CD4-positive, alpha-beta T cell treated with Interleukin-2 at 100 ng/mL for 4 hours (primary cell): ENCODE measurements at regions not wholly inside any gene's neighbourhood (a gene's known extent, or its start where the extent isn't known, plus 50 kb on each side); places are given as distances from the start of the nearest gene placed in this dataset.
"Not testable (repeated sequence)": the region's sequence is repeated elsewhere in the genome, so short reads cannot be mapped to it uniquely, and the experiment has no call there.

Experiments used
- DNase-seq: peaks from one replicate; pipeline ENCODE4 v3.0.0-alpha.2; 2020; ENCODE audit warnings: low spot score

- DNase-seq = no peak
Observed at GRCh38 chr9:94188246-94188645, 70.9 kb upstream of the ZNF169 start.

- not testable (repeated sequence) for DNase-seq
Observed at GRCh38 chr9:94191706-94192105, 67.4 kb upstream of the ZNF169 start.

- no peak for DNase-seq
Observed at GRCh38 chr9:94198414-94198813, 60.7 kb upstream of the ZNF169 start.

GRCh38 chr9:94199776-94200175 lies 59.3 kb upstream of the ZNF169 start:
- DNase-seq = no peak

- DNase-seq = no peak
Observed at GRCh38 chr9:94204174-94204573, 54.9 kb upstream of the ZNF169 start.

GRCh38 chr9:94207781-94208180 lies 51.3 kb upstream of the ZNF169 start:
- DNase-seq = no peak
